Adipocyte (in vitro differentiated cells): ENCODE measurements at regions not wholly inside any gene's neighbourhood (a gene's known extent, or its start where the extent isn't known, plus 50 kb on each side); places are given as distances from the start of the nearest gene placed in this dataset.

ENCODE experiments used
- DNase-seq: peaks from one replicate; pipeline ENCODE4 v3.0.0-alpha.2; 2015; ENCODE audit warnings: low read depth
- H3K27me3 ChIP-seq: replicated peaks from 2 replicates; pipeline ENCODE4 v1.7.0; 2013; ENCODE audit warnings: mild to moderate bottlenecking, low read length, moderate library complexity; ENCODE audit not compliant: control insufficient read depth, insufficient read depth
- H3K36me3 ChIP-seq: 2 replicates; pipeline ENCODE4 v1.7.0; 2013; ENCODE audit warnings: low read length, mild to moderate bottlenecking, moderate library complexity; ENCODE audit not compliant: control insufficient read depth, insufficient read depth, severe bottlenecking
- H3K4me1 ChIP-seq: 2 replicates; pipeline ENCODE4 v1.7.0; 2013; ENCODE audit warnings: mild to moderate bottlenecking, low read length, moderate library complexity; ENCODE audit not compliant: control insufficient read depth, insufficient read depth
- H3K4me3 ChIP-seq: 2 replicates; pipeline ENCODE4 v1.7.0; 2013; ENCODE audit warnings: mild to moderate bottlenecking, low read length, moderate library complexity
- H3K9ac ChIP-seq: 2 replicates; pipeline ENCODE4 v1.7.0; 2013; ENCODE audit warnings: mild to moderate bottlenecking, low read length, moderate library complexity
- H3K9me3 ChIP-seq: 2 replicates; pipeline ENCODE4 v1.7.0; 2013; ENCODE audit warnings: mild to moderate bottlenecking, low read length, moderate library complexity; ENCODE audit not compliant: control insufficient read depth

- no peaks in the 10 kb centered on the region for H3K27me3 ChIP-seq
- DNase-seq: no peak
- H3K9ac ChIP-seq: no peak overlapping the region
- no peaks in the 10 kb centered on the region for H3K9me3 ChIP-seq
- H3K4me3 ChIP-seq: no peak overlapping the region
- peaks cover 32% of the 10 kb centered on the region for H3K4me1 ChIP-seq
- no peaks in the 10 kb centered on the region for H3K36me3 ChIP-seq
Observed at GRCh38 chr3:40997711-40998519, 201.4 kb upstream of the CTNNB1 start.

- H3K9ac ChIP-seq: no peak overlapping the region
- no peak for DNase-seq
- no peaks in the 10 kb centered on the region for H3K36me3 ChIP-seq
- H3K27me3 ChIP-seq: no peaks in the 10 kb centered on the region
- H3K4me1 ChIP-seq: peaks cover 32% of the 10 kb centered on the region
- H3K9me3 ChIP-seq: no peaks in the 10 kb centered on the region
- no peak overlapping the region for H3K4me3 ChIP-seq
Observed at GRCh38 chr3:40999682-41000081, 199.6 kb upstream of the CTNNB1 start.

- H3K9ac ChIP-seq: no peak overlapping the region
- H3K36me3 ChIP-seq: no peaks in the 10 kb centered on the region
- no peak for DNase-seq
- no peak overlapping the region for H3K4me3 ChIP-seq
- H3K27me3 ChIP-seq: no peaks in the 10 kb centered on the region
- H3K9me3 ChIP-seq: no peaks in the 10 kb centered on the region
- peaks cover 32% of the 10 kb centered on the region for H3K4me1 ChIP-seq
Observed at GRCh38 chr3:41000471-41000870, 198.8 kb upstream of the CTNNB1 start.

- H3K36me3 ChIP-seq: no peaks in the 10 kb centered on the region
- H3K4me1 ChIP-seq: peaks cover 32% of the 10 kb centered on the region
- no peak overlapping the region for H3K9ac ChIP-seq
- H3K9me3 ChIP-seq: no peaks in the 10 kb centered on the region
- DNase-seq: no peak
- no peaks in the 10 kb centered on the region for H3K27me3 ChIP-seq
- no peak overlapping the region for H3K4me3 ChIP-seq
Observed at GRCh38 chr3:41001556-41001955, 197.7 kb upstream of the CTNNB1 start.

- no peak for DNase-seq
- Histone ChIP-seq H3K9ac (no peak overlapping the region), H3K4me1 (peaks cover 32% of the 10 kb centered on the region), H3K4me3 (no peak overlapping the region), H3K36me3 (no peaks in the 10 kb centered on the region), H3K9me3 (peaks cover 3% of the 10 kb centered on the region), H3K27me3 (no peaks in the 10 kb centered on the region)
Observed at GRCh38 chr3:41002104-41002503, 197.2 kb upstream of the CTNNB1 start.

GRCh38 chr3:41007399-41007798, 191.9 kb upstream of the CTNNB1 start:
- no peak for DNase-seq
- Histone ChIP-seq H3K27me3 (no peaks in the 10 kb centered on the region), H3K9ac (no peak overlapping the region), H3K36me3 (no peaks in the 10 kb centered on the region), H3K4me1 (no peaks in the 10 kb centered on the region), H3K9me3 (peaks cover 22% of the 10 kb centered on the region), H3K4me3 (peak overlapping the region; percentile 31)

- no peak overlapping the region for H3K9ac ChIP-seq
- peaks cover 21% of the 10 kb centered on the region for H3K9me3 ChIP-seq
- no peaks in the 10 kb centered on the region for H3K36me3 ChIP-seq
- H3K27me3 ChIP-seq: no peaks in the 10 kb centered on the region
- no peak overlapping the region for H3K4me3 ChIP-seq
- H3K4me1 ChIP-seq: no peaks in the 10 kb centered on the region
- no peak for DNase-seq
Observed at GRCh38 chr3:41011854-41012253, 187.5 kb upstream of the CTNNB1 start.

- no peak overlapping the region for H3K4me3 ChIP-seq
- no peaks in the 10 kb centered on the region for H3K27me3 ChIP-seq
- no peak overlapping the region for H3K9ac ChIP-seq
- no peak for DNase-seq
- no peaks in the 10 kb centered on the region for H3K9me3 ChIP-seq
- no peaks in the 10 kb centered on the region for H3K4me1 ChIP-seq
- H3K36me3 ChIP-seq: no peaks in the 10 kb centered on the region
Observed at GRCh38 chr3:41018855-41019254, 180.4 kb upstream of the CTNNB1 start.

- DNase-seq: no peak
- Histone ChIP-seq H3K9ac (no peak overlapping the region), H3K36me3 (no peaks in the 10 kb centered on the region), H3K27me3 (no peaks in the 10 kb centered on the region), H3K4me1 (peaks cover 7% of the 10 kb centered on the region), H3K4me3 (no peak overlapping the region), H3K9me3 (no peaks in the 10 kb centered on the region)
Observed at GRCh38 chr3:41024031-41024836, 175.1 kb upstream of the CTNNB1 start.

- peaks cover 7% of the 10 kb centered on the region for H3K4me1 ChIP-seq
- no peaks in the 10 kb centered on the region for H3K9me3 ChIP-seq
- no peaks in the 10 kb centered on the region for H3K36me3 ChIP-seq
- no peak overlapping the region for H3K9ac ChIP-seq
- H3K27me3 ChIP-seq: no peaks in the 10 kb centered on the region
- no peak overlapping the region for H3K4me3 ChIP-seq
- DNase-seq: peak; percentile 3
Observed at GRCh38 chr3:41026394-41027177, 172.7 kb upstream of the CTNNB1 start.

- H3K27me3 ChIP-seq: no peaks in the 10 kb centered on the region
- DNase-seq: no peak
- no peaks in the 10 kb centered on the region for H3K36me3 ChIP-seq
- peaks cover 4% of the 10 kb centered on the region for H3K9me3 ChIP-seq
- H3K4me1 ChIP-seq: peaks cover 7% of the 10 kb centered on the region
- H3K9ac ChIP-seq: no peak overlapping the region
- H3K4me3 ChIP-seq: no peak overlapping the region
Observed at GRCh38 chr3:41029356-41029755, 169.9 kb upstream of the CTNNB1 start.
